ENCODE measurements at regions not wholly inside any gene's neighbourhood (a gene's known extent, or its start where the extent isn't known, plus 50 kb on each side); places are given as distances from the start of the nearest gene placed in this dataset.

- TF ChIP-seq CTCF (IDR thresholded peaks at IDR 0.05), result no peak
- no peak for TF ChIP-seq POLR2A (IDR thresholded peaks at IDR 0.05)
Measured at GRCh38 chr16:6605490-6605889, 727.2 kb upstream of the RBFOX1 start.
